H1 (cell line): ENCODE measurements at regions not wholly inside any gene's neighbourhood (a gene's known extent, or its start where the extent isn't known, plus 50 kb on each side); places are given as distances from the start of the nearest gene placed in this dataset.

Experiments
- CTCF ChIA-PET: fragments of 300-600 bp; sonication (Branson Sonifier 250); formaldehyde crosslinking; loops from one replicate; lab custom pipeline; 2021; ENCODE audit not compliant: partially characterized antibody; lab: Charles Lee
- POLR2A ChIA-PET: fragments of 300-600 bp; sonication (Branson Sonifier 250); formaldehyde crosslinking; loops from one replicate; lab custom pipeline; 2021; ENCODE audit warnings: inconsistent platforms; ENCODE audit not compliant: partially characterized antibody; lab: Charles Lee
- DNase-seq, 2 experiments: peaks; one replicate each; pipeline versions ENCODE4 v3.0.0 to v3.0.0-alpha.2; 2010 to 2022; ENCODE audit warnings: low spot score in 2 of 2, low read depth in 1 of 2, mixed read lengths in 1 of 2
- FAIRE-seq: peaks from 2 replicates; lab custom pipeline; 2011; peaks lifted over from hg19 to GRCh38; lab: Jason Lieb, UNC
- H2AFZ ChIP-seq: 2 replicates; pipeline ENCODE4 v1.8.1; 2012; ENCODE audit warnings: low read length, inconsistent platforms
- H2AK5ac ChIP-seq: 2 replicates; pipeline ENCODE4 v1.6.1; 2013; ENCODE audit warnings: low read depth, low read length
- H2BK120ac ChIP-seq: replicated peaks from 2 replicates; pipeline ENCODE3; 2013; ENCODE audit warnings: low read depth, low read length, inconsistent platforms
- H2BK12ac ChIP-seq: 2 replicates; pipeline ENCODE4 v1.6.1; 2013; ENCODE audit warnings: low read depth, low read length
- H2BK15ac ChIP-seq: 2 replicates; pipeline ENCODE4 v1.6.1; 2013; ENCODE audit warnings: low read length
- H2BK20ac ChIP-seq: 2 replicates; pipeline ENCODE4 v1.6.1; 2013; ENCODE audit warnings: low read length
- H2BK5ac ChIP-seq: 2 replicates; pipeline ENCODE4 v1.6.1; 2013; ENCODE audit warnings: low read depth, low read length
- H3K14ac ChIP-seq: 2 replicates; pipeline ENCODE4 v1.6.1; 2013; ENCODE audit warnings: inconsistent platforms; ENCODE audit not compliant: insufficient read length
- H3K18ac ChIP-seq: 2 replicates; pipeline ENCODE4 v1.6.1; 2013; ENCODE audit warnings: low read length; ENCODE audit errors: extremely low read depth
- H3K23ac ChIP-seq: 2 replicates; pipeline ENCODE4 v1.6.1; 2013; ENCODE audit warnings: inconsistent platforms; ENCODE audit not compliant: insufficient read length
- H3K23me2 ChIP-seq: 2 replicates; pipeline ENCODE4 v1.6.1; 2013; ENCODE audit warnings: low read depth, low read length
- H3K27ac ChIP-seq: 2 replicates; pipeline ENCODE4 v1.6.1; 2011; ENCODE audit warnings: low read depth, low read length, inconsistent platforms
- H3K27me3 ChIP-seq, 4 experiments: replicated peaks in 1 of 4; 1 replicate in 1 of 4; 2 replicates in 3 of 4; pipeline versions ENCODE4 v1.6.1 to v1.8.1; 2011 to 2013; ENCODE audit warnings: low read length in 3 of 4, mild to moderate bottlenecking in 3 of 4, inconsistent platforms in 2 of 4, mixed read lengths in 2 of 4, moderate library complexity in 1 of 4; ENCODE audit not compliant: control insufficient read depth in 3 of 4, insufficient read depth in 3 of 4; ENCODE audit errors: extremely low read depth in 1 of 4
- H3K36me3 ChIP-seq, 4 experiments: 2 replicates each; pipeline versions ENCODE4 v1.6.1 to v1.8.1; 2011 to 2013; ENCODE audit warnings: mild to moderate bottlenecking in 4 of 4, low read length in 3 of 4, moderate library complexity in 2 of 4, control low read depth in 1 of 4, inconsistent platforms in 1 of 4; ENCODE audit not compliant: insufficient read depth in 4 of 4, control insufficient read depth in 2 of 4
- H3K4ac ChIP-seq: replicated peaks from 2 replicates; pipeline ENCODE3; 2013; ENCODE audit warnings: low read length, low read depth, mixed read lengths, inconsistent platforms; ENCODE audit not compliant: insufficient read length
- H3K4me1 ChIP-seq, 4 experiments: replicated peaks in 1 of 4; 1 replicate in 1 of 4; 2 replicates in 3 of 4; pipeline versions ENCODE4 v1.6.1 to v1.8.1; 2011 to 2013; ENCODE audit warnings: low read length in 3 of 4, inconsistent platforms in 2 of 4, mixed read lengths in 1 of 4; ENCODE audit not compliant: insufficient read depth in 4 of 4, control insufficient read depth in 3 of 4
- H3K4me2 ChIP-seq, 2 experiments: 2 replicates each; pipeline versions ENCODE4 v1.6.1 to v1.8.1; 2011 to 2013; ENCODE audit warnings: low read depth in 2 of 2, low read length in 2 of 2, control low read depth in 1 of 2, inconsistent platforms in 1 of 2, mild to moderate bottlenecking in 1 of 2; ENCODE audit not compliant: insufficient read depth in 1 of 2
- H3K4me3 ChIP-seq, 4 experiments: fragments of 200-600, 300-600 bp in 1 of 4; sonication (generic), shearing (Covaris generic), sonication (Bioruptor Twin) in 1 of 4; 2 replicates each; pipeline versions ENCODE4 v1.5.1 to v1.8.1; 2011 to 2016; ENCODE audit warnings: low read length in 4 of 4, low read depth in 3 of 4, control low read depth in 2 of 4, inconsistent platforms in 2 of 4, mild to moderate bottlenecking in 2 of 4, mixed read lengths in 1 of 4, moderate library complexity in 1 of 4; ENCODE audit not compliant: insufficient read depth in 2 of 4; ENCODE audit errors: extremely low read depth in 1 of 4
- H3K56ac ChIP-seq: replicated peaks from 2 replicates; pipeline ENCODE3; 2013; ENCODE audit warnings: low read depth, mild to moderate bottlenecking, mixed read lengths, low read length, inconsistent platforms; ENCODE audit not compliant: insufficient read length
- H3K79me1 ChIP-seq: 2 replicates; pipeline ENCODE4 v1.6.1; 2013; ENCODE audit warnings: low read depth, low read length, control low read depth
- H3K79me2 ChIP-seq, 2 experiments: 2 replicates each; pipeline versions ENCODE4 v1.6.1 to v1.8.1; 2012 to 2013; ENCODE audit warnings: low read length in 2 of 2, mild to moderate bottlenecking in 2 of 2, inconsistent platforms in 1 of 2; ENCODE audit not compliant: insufficient read depth in 2 of 2, control insufficient read depth in 1 of 2
- H3K9ac ChIP-seq, 4 experiments: replicated peaks in 1 of 4; 1 replicate in 1 of 4; 2 replicates in 3 of 4; pipeline versions ENCODE4 v1.6.1 to v1.8.1; 2011 to 2013; ENCODE audit warnings: low read depth in 3 of 4, low read length in 3 of 4, control low read depth in 2 of 4, mild to moderate bottlenecking in 2 of 4, moderate library complexity in 2 of 4, inconsistent platforms in 1 of 4; ENCODE audit errors: extremely low read depth in 1 of 4
- H3K9me3 ChIP-seq, 2 experiments: 2 replicates each; pipeline versions ENCODE4 v1.6.1 to v1.8.1; 2012 to 2013; ENCODE audit warnings: mild to moderate bottlenecking in 2 of 2, moderate library complexity in 2 of 2, control low read depth in 1 of 2, inconsistent platforms in 1 of 2, low read depth in 1 of 2, low read length in 1 of 2, mixed read lengths in 1 of 2; ENCODE audit not compliant: insufficient read depth in 2 of 2
- H4K20me1 ChIP-seq, 2 experiments: replicated peaks in 1 of 2; 2 replicates each; pipeline versions ENCODE3 to v1.8.1; 2011 to 2013; ENCODE audit warnings: inconsistent platforms in 2 of 2, low read length in 2 of 2, mild to moderate bottlenecking in 1 of 2; ENCODE audit not compliant: insufficient read depth in 2 of 2, control insufficient read depth in 1 of 2
- H4K5ac ChIP-seq: 2 replicates; pipeline ENCODE4 v1.6.1; 2013; ENCODE audit warnings: low read length, low read depth, mixed read lengths, inconsistent platforms; ENCODE audit not compliant: insufficient read length
- H4K8ac ChIP-seq: 2 replicates; pipeline ENCODE4 v1.8.0; 2013; ENCODE audit warnings: mild to moderate bottlenecking, moderate library complexity, low read length, inconsistent platforms; ENCODE audit not compliant: insufficient read depth; ENCODE audit errors: extremely low read depth
- H4K91ac ChIP-seq: replicated peaks from 2 replicates; pipeline ENCODE3; 2013; ENCODE audit warnings: low read length, mixed read lengths, inconsistent platforms; ENCODE audit not compliant: insufficient read length
- BRCA1 ChIP-seq: IDR thresholded peaks from 2 replicates; pipeline ENCODE4 v1.6.1; 2012; ENCODE audit warnings: low read depth, low read length, improper control_type of control experiment
- CHD1 ChIP-seq: IDR thresholded peaks from 2 replicates; pipeline ENCODE4 v1.6.1; 2012; ENCODE audit warnings: low read depth, low read length, improper control_type of control experiment
- MAFK ChIP-seq: IDR thresholded peaks from 2 replicates; pipeline ENCODE4 v1.6.1; 2012; ENCODE audit warnings: low read depth, mild to moderate bottlenecking, improper control_type of control experiment, low read length
- RBBP5 ChIP-seq: IDR thresholded peaks from 2 replicates; pipeline ENCODE4 v1.7.1; 2012; ENCODE audit warnings: low read depth, mild to moderate bottlenecking, inconsistent platforms, low read length, moderate library complexity, borderline replicate concordance
- SIX5 ChIP-seq: IDR thresholded peaks from 2 replicates; pipeline ENCODE4 v1.6.1; 2011; ENCODE audit warnings: mild to moderate bottlenecking, low read depth, low read length
- TBP ChIP-seq: IDR thresholded peaks from 2 replicates; pipeline ENCODE4 v1.6.1; 2011; ENCODE audit warnings: low read depth, low read length, improper control_type of control experiment
- TEAD4 ChIP-seq: IDR thresholded peaks from 2 replicates; pipeline ENCODE4 v1.6.1; 2012; ENCODE audit warnings: low read depth, low read length, inconsistent platforms, mixed read lengths
- WGBS, 2 experiments: shearing (Covaris generic) in 1 of 2; methylation state at CpG; one replicate each; pipeline versions ENCODE4 v1.1.6 to v1.1.7; 2013 to 2015; ENCODE audit warnings: low lambda C conversion rate in 2 of 2, mixed read lengths in 2 of 2, inconsistent platforms in 1 of 2, low coverage in 1 of 2, missing lambda C conversion rate in 1 of 2; ENCODE audit not compliant: insufficient replicate concordance in 2 of 2, insufficient coverage in 1 of 2, insufficient read length in 1 of 2; ENCODE audit errors: extremely low coverage in 1 of 2, missing lambda C conversion rate in 1 of 2; 5-methylcytosine and 5-hydroxymethylcytosine counted together
- TF ChIP-seq, protein P1 (sequence below): IDR thresholded peaks from 2 replicates; pipeline ENCODE4 v1.6.1; 2012; ENCODE audit warnings: low read length, inconsistent platforms
- TF ChIP-seq, protein P2 (sequence below): IDR thresholded peaks from 2 replicates; pipeline ENCODE4 v1.6.1; 2011; ENCODE audit warnings: low read length, improper control_type of control experiment
- TF ChIP-seq, protein P3 (sequence below), 3 experiments: IDR thresholded peaks; 1 replicate in 2 of 3; 2 replicates in 1 of 3; pipeline versions ENCODE4 v1.5.1 to v1.6.1; 2011; ENCODE audit warnings: low read length in 3 of 3, mild to moderate bottlenecking in 3 of 3, inconsistent platforms in 2 of 3, low read depth in 1 of 3, moderate library complexity in 1 of 3; ENCODE audit not compliant: insufficient read depth in 1 of 3; ENCODE audit errors: control extremely low read depth in 1 of 3

DNA sequence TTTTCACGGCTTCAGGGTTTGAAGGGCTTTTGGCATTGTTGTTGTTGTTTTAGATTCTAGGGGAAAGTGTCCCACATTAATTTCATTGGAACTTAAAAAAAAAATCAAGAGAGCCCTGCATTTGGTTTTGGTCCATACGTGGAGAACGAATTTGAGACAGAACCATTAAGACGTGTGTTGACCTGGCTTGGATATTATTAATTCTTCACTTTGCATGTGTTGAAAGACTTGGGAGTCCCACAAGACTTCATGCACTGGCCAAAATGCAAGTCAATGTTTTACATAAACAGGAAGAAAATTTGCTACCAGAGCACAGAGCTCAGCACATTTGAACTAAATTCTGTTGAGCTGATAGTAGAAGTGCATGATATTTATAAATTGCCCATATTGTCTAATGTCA, 761.2 kb upstream of the ACVR2A start:
- no peak overlapping the region for H3K4ac ChIP-seq
- H3K23me2 ChIP-seq: no peaks in the 10 kb centered on the region
- no peak overlapping the region for H2BK15ac ChIP-seq
- no peak overlapping the region for H2AK5ac ChIP-seq
- no peak overlapping the region for H3K14ac ChIP-seq
- no peak overlapping the region for H3K27ac ChIP-seq
- no peak overlapping the region for H3K23ac ChIP-seq
- no peak overlapping the region for H4K91ac ChIP-seq
- ChIA-PET POLR2A (no interaction called here), CTCF (interaction anchor here (0.6 to 5.8 kb wide), 17 partner anchors 10 to 828 kb away, joined by 3 to 25 read pairs (median 3); no protein-coding TSS in a partner anchor)
- no peak overlapping the region for H2BK5ac ChIP-seq
- H3K4me1 ChIP-seq: no peaks in the 10 kb centered on the region
- no peak overlapping the region for H3K9ac ChIP-seq
- H2BK12ac ChIP-seq: no peak overlapping the region
- no peak overlapping the region for H4K5ac ChIP-seq
- no peaks in the 10 kb centered on the region for H3K9me3 ChIP-seq
- no peaks in the 10 kb centered on the region for H3K27me3 ChIP-seq
- no peak overlapping the region for H3K56ac ChIP-seq
- H4K20me1 ChIP-seq: no peaks in the 10 kb centered on the region
- H2BK120ac ChIP-seq: no peak overlapping the region
- H3K79me2 ChIP-seq: no peaks in the 10 kb centered on the region
- no peak overlapping the region for H2BK20ac ChIP-seq
- no peaks in the 10 kb centered on the region for H3K36me3 ChIP-seq
- H3K79me1 ChIP-seq: no peaks in the 10 kb centered on the region
- H3K4me2 ChIP-seq: no peak overlapping the region
- H4K8ac ChIP-seq: no peak overlapping the region
- no peak overlapping the region for H3K18ac ChIP-seq
- FAIRE-seq: no peak
- no peak for DNase-seq
- H3K4me3 ChIP-seq: no peak overlapping the region
- WGBS, 2 experiments: 90% methylated on average over 4 of the region's 4 CpGs; no CpG with 5 or more reads in 1 of the 2 experiments
- H2AFZ ChIP-seq: no peak overlapping the region
- TF ChIP-seq BRCA1: no peak
- TF ChIP-seq, protein P1, sequence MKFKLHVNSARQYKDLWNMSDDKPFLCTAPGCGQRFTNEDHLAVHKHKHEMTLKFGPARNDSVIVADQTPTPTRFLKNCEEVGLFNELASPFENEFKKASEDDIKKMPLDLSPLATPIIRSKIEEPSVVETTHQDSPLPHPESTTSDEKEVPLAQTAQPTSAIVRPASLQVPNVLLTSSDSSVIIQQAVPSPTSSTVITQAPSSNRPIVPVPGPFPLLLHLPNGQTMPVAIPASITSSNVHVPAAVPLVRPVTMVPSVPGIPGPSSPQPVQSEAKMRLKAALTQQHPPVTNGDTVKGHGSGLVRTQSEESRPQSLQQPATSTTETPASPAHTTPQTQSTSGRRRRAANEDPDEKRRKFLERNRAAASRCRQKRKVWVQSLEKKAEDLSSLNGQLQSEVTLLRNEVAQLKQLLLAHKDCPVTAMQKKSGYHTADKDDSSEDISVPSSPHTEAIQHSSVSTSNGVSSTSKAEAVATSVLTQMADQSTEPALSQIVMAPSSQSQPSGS: no peak
- no peak for TF ChIP-seq TBP
- TF ChIP-seq MAFK: no peak
- no peak for TF ChIP-seq CHD1
- no peak for TF ChIP-seq TEAD4
- no peak for TF ChIP-seq RBBP5
- no peak for TF ChIP-seq SIX5
- TF ChIP-seq, protein P2, sequence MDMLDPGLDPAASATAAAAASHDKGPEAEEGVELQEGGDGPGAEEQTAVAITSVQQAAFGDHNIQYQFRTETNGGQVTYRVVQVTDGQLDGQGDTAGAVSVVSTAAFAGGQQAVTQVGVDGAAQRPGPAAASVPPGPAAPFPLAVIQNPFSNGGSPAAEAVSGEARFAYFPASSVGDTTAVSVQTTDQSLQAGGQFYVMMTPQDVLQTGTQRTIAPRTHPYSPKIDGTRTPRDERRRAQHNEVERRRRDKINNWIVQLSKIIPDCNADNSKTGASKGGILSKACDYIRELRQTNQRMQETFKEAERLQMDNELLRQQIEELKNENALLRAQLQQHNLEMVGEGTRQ: no peak
- TF ChIP-seq, protein P3, sequence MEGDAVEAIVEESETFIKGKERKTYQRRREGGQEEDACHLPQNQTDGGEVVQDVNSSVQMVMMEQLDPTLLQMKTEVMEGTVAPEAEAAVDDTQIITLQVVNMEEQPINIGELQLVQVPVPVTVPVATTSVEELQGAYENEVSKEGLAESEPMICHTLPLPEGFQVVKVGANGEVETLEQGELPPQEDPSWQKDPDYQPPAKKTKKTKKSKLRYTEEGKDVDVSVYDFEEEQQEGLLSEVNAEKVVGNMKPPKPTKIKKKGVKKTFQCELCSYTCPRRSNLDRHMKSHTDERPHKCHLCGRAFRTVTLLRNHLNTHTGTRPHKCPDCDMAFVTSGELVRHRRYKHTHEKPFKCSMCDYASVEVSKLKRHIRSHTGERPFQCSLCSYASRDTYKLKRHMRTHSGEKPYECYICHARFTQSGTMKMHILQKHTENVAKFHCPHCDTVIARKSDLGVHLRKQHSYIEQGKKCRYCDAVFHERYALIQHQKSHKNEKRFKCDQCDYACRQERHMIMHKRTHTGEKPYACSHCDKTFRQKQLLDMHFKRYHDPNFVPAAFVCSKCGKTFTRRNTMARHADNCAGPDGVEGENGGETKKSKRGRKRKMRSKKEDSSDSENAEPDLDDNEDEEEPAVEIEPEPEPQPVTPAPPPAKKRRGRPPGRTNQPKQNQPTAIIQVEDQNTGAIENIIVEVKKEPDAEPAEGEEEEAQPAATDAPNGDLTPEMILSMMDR (IDR thresholded peaks at IDR 0.05; ENCODE audit: control extremely low read depth in 1 of 3, insufficient read depth in 1 of 3, low read depth in 1 of 3, low read length in 3 of 3): no peak
